Central memory CD4-positive, alpha-beta T cell (primary cell): ENCODE measurements at regions not wholly inside any gene's neighbourhood (a gene's known extent, or its start where the extent isn't known, plus 50 kb on each side); places are given as distances from the start of the nearest gene placed in this dataset.
"Not testable (repeated sequence)": the region's sequence is repeated elsewhere in the genome, so short reads cannot be mapped to it uniquely, and the experiment has no call there.

Experiments
- DNase-seq: peaks from one replicate; pipeline ENCODE4 v3.0.0; 2022

DNA sequence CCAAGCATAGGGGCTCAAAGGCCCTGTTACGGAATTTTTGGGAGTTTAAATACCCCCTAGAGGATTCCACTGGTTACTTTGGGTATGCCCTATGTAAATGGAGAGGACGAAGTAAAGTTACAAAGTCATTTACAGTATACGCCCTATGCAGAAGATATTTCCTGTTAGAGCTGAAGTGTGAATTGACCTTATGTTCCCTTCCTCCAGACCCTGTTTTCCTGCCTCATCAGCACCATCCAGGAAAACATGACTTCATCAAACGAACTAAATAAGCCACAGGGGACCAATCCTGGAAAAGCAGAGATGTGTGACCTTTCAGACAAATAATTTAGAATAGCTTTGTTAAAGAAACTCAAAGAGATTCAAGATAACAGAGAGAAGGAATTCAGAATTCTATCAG, 177.4 kb downstream of the SQOR start:
- DNase-seq: no peak

DNA sequence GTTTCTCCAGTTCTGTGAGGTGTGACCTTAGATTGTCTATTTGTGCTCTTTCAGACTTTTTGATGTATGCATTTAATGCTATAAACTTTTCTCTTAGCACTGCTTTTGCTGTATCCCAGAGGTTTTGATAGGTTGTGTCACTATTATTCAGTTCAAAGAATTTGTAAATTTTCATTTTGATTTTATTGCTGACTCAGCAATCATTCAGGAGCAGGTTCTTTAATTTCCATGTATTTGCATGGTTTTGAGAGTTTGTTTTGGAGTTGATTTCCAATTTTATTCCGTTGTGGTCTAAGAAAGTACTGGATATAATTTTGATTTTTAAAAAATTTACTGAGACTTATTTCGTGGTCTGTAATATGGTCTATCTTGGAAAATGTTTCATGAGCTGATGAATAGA, 182.7 kb downstream of the SQOR start:
- DNase-seq: not testable (repeated sequence)

DNA sequence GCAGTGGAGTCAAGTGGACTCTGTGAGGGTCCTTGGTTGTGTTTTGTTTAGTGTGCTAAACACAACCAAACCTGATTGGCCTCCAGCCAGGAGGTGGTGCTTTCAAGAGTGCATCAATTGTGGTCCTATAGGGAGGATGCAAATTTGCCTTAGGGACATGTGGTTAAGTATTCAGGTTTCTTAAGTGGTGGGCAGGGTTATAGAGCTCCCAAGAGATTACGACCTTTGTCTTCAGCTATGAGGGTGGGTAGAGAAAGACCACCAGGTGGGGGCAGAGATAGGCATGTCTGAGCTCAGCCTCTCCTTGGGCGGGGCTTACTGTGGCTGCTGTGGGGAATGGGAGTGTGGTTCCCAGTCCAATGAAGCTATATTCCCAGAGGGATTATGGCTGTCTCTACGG, 186.6 kb downstream of the SQOR start:
- DNase-seq: no peak

DNA sequence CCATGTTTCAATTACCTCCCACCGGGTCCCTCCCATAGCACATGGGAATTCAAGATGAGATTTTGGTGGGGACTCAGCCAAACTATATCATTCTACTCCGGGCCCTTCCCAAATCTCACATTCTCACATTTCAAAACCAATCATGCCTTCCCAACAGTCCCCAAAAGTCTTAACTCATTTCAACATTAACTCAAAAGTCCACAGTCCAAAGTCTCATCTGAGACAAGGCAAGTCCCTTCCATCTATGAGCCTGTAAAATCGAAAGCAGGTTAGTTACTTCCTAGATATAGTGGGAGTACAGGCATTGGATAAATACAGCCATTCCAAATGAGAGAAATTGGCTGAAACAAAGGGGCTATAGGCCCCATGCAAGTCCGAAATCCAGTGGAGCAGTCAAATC, 188.1 kb downstream of the SQOR start:
- DNase-seq: not testable (repeated sequence)

DNA sequence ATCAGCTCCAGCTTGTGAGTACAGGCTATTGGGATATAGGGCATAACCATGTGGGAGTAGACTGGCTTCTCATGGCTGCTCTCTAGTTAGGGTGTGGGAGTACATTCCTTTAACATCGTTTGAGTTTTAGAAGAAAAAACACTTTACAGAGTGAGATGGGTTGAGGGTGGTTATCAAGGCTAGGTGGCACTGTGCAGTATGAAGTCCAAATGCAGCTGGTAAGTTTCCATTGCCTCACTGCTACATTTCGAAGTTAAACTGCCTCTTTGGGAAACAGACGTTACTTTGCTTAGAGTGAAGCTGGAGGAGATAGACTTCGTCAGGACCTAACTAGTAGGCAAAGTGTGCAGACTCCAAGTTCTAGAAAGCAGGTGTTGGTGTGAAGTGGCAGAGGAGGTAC, 192.4 kb downstream of the SQOR start:
- DNase-seq: no peak

DNA sequence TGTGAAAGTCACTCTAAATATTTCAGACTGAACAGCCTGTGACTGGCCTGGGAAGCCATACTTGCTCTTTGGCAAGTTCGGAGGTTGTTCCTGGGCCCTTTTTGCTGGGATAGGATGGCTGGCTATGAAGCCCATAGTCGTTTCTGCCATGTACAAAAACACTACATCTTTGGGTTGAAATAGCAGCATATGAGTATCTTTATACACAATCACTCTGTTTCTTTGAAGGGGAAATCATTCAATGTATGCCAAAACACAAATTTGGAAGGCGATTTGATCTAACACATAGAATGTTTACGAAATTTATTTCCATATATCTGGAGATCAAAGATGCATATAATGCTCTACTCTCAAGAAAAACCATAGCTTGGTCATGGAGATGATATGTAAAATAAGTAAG, 192.9 kb downstream of the SQOR start:
- no peak for DNase-seq

DNA sequence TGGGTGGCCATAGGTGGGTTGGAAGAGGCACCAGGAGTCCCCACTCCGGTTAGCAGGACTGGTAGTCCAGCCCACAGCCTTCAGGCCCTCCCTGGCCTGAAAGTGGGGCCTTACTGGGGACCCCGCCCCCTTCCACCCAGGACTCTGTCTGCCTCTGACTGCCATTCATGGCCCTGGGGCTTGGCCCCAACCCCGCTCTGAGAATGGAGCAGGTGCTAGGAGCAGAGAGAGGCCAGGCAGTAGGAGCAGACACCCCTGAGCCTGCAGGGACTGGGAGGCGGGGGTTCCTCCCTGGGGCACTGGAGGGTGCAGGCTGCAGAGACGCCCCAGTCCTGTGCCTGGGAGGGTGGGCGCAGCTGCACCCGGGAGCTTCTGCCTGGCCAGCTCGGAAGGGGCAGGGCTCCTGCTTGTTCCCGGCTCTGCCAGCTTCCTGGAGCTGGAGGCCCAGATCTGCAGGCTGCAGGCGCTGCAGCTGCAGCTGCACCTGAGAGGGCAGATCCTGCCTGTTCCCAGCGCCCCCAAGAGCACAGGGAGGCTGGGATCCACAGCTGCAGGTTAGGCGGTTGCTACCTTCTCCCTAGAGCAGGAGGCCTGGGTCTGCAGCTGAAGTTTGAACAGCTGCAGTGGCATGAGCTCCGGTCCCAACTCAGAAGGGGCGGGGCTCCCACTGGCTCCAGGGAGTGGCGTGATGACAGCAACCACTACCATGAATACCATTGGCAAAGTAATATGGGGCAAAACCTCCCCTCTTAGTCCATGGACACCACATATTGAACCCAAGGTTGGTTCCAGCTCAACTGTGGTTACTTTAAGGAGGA, 194.7 kb downstream of the SQOR start:
- DNase-seq: no peak

DNA sequence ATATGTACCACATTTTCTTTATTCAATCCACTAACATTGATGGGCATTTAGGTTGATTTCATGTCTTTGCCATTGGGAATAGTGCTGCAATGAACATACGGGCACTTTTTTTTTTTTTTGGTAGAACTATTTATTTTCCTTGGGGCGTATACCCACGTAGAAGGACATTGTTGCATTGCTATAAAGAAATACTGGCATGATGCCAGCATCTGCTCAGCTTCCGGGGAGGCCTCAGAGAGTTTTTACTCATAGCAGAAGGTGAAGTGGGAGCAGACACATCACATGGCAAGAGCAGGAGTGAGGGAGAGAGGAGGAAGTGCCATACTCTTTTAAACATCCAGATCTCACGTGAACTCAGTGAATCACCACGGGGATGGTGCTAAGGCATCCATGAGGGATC, 197.0 kb downstream of the SQOR start:
- DNase-seq: no peak

DNA sequence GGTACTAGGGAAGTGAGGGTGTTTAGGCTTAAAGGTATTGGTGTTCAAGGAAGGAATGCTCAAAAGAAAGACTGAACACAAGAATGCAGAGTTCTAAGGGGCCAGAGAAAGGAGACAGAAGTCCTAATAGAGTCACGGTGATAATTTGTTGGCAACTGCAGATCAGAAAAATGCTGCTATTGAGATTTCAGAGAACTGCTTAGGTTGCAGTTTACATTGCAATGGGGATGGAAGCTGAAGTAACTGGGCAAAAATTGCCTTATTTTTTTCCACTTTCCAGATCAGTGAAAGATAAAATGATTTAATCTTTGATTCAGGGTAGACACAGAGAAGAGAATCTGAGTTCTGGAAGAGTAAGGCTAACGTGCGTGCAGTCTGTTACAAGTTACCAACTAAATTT, 199.8 kb downstream of the SQOR start:
- DNase-seq: no peak

DNA sequence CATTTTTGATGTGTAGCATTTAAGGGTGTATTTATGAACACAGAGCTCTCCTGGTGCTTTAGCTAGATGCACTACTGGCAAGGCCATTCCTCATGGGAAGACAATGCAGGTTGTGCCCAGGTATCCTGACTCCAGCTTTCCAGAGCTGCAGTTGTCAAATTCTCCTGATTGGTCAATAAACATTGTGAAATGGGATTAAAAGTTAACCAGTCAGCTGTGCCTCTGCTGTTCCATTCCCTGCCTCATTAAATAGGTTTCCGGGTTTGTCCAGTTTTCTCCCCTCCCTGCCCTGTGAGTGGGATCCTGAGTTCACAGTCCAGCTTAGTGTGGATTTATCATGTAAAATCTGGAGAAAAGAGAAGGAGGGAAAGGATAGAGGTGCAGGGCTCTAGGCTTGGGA, 207.3 kb downstream of the SQOR start:
- DNase-seq: no peak

DNA sequence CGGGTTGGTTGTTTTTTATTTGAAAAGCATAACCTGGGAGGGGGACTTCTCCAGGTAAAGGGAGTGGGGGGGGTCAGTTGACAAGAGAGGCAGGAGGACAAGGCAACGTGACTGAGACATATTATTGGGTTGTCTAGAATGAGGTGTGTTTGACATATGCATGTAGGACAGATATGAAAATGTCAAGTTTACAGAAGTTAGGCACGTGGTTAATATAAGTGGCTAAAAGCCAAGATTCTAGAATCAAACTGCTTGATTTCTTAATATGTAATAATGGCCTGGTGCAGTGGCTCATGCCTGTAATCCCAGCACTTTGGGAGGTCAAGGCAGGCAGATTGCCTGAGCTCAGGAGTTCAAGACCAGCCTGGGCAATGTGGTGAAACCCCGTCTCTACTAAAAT, 212.8 kb downstream of the SQOR start:
- DNase-seq: no peak

DNA sequence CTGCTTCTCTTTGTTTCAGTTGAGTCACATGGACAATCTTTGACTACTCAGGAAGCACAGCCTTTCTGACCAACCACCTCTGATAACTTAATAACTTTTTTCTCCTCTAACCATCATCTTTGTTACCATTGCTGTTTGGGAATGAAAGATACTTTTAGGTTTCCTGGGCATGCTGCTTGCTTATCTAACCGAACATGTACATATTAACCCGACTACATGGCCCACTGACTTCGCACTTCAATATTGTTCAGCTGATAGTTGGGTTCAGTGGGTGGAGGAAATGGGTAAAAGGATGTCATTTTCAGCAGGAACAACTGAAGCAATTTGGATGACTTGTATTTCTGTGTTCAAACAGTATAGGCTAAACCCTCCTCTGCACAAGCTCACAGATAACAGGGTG, 214.3 kb downstream of the SQOR start:
- no peak for DNase-seq

DNA sequence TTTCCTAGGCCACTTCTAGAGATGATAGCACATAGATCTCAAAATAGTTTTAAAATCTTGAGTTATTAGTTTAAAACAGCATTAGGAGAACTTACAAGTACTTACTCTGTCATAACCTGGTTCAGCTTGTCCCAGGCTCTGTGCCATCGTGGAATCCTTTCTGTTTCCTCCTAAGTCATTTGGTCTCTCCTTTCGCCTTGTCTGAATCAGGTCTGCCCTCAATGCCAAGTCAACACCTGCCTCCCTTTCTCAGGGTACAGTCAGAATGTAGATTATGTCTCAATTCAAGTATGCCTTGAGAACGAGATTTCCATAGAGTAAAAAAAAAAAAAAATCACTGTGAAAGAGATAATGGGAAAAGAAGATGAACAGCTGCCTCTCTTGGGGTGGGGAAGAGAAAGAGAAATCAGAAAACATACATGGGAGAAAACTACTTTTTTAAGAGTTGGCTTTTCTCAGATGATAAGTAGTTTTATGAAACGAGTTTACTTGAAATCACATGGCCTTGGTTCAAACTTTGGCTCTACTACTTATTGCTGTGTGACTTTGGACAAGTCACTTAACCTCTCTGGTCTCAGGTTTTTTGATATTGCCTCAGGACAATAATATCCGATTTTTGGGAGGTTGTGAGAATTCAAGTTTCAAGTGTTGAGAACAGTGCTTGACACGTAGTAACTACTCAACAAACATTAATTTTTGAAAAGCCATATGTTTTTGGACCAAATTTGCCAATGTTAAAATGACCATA, 219.8 kb downstream of the SQOR start:
- no peak for DNase-seq

DNA sequence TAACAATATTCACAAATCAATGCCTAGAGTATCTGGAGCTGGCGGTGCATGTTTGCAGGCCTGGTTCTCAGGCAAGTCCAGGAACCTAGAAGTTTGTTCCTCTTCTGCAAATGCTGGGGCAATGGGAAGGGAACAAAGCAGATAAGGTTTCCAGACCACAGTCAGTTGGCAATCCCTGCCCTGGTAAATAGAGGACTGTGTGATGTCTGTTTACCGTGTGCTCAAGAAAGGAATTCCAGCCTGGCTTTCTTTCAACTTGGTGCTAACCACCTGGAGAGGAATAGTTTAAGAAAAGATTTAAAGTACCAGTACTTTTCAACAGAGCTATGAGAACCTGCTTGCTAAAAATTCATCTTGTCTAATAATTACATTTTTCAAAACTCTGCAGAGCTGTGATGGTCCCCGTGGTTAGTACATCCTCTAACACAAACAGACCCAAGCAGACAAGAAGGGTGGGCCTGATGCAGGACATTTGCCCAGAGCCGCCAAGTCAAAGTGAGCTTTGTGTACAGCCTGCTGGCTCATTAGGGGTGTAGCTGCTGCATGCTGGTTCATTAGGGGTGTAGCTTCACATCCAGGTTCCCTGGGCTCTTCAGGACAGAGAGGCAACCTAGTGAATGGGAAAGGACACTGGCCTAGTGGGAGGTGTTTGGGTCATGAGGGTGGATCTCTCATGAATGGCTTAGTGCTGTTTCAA, 220.5 kb downstream of the SQOR start:
- no peak for DNase-seq

DNA sequence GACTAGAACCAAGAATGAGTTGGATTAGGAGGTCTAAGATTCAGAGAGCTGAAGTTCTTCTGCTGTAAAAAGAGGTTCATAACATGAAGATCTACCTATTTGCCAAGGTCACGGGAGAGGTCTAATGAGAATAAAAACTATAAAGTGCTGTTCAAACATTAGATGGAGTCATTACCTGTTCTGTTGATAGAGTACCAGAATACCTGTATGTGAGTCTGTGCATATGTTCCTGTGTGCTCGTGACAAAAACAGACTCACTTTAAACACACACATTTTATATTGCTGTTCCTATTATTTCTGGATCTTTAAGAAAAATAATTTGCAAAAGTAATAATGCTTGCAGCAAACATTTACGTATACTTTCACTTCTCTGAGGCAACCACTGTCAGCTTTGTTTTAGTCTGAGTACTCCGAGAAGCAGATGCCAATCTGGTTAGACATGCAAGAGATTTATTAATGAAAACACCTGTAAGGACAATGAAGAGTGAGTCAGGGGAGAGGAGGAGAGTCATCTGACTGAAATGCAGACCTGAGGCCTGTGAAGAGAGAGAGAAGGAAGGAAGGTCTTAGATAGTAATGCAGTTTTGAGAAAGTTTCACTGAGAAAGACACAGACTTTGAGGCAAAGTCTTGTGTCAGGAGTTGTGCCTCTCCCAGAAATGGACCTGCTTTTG, 221.2 kb downstream of the SQOR start:
- no peak for DNase-seq

DNA sequence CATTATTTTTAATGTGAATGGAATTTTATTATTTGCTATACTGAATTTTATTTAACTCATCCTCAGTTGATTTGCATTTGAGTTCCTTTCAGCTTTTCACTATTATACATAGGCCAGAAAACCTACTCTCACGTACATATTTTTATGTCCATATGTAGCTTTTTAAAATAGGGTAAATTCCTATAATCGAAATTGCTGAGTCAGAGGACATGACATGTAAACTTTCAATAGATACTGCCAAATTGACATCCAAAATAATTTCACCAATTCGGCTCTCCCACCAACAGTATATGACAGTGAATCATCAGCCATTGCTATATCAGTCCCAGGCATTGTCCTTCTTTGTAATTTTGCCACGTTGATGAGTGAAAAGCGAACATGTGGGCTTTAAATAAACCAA, 222.5 kb downstream of the SQOR start:
- DNase-seq: no peak

DNA sequence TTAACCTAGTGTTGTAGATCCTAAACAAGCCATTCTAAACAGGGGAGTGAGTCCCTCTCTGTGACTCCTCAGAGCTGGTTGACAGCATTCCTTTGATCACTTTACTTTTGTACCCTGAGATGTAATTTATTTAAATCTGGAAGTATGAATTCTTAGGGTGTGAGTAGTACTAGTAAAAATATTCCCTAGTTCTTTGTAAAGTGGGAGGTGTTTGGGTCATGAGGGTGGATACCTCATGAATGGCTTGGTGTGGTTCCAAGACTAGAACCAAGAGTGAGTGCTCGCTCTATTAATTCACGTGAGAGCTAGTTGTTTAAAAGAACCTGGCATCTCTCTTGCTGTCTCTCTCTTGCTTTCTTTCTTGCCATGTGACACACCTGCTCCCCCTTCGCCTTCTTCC, 223.7 kb downstream of the SQOR start:
- no peak for DNase-seq

DNA sequence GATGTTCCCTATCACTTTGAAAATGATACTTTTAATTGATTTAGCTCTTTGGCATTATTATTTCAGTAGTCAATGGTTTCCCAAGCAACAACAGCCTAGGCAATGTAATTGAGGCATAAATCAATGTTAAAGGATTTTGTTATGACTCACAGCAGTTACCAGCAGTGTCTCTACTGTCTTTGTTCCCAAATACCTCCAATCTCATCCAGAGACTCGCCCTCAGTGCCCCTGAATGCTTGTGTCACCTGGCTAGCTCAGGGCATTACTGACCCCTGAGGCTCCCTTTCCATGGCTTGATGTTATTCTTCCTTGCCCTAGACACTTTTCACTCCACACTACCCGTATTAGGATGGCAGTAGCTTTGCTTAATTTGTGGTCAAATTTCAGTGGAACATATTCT, 227.2 kb downstream of the SQOR start:
- no peak for DNase-seq

DNA sequence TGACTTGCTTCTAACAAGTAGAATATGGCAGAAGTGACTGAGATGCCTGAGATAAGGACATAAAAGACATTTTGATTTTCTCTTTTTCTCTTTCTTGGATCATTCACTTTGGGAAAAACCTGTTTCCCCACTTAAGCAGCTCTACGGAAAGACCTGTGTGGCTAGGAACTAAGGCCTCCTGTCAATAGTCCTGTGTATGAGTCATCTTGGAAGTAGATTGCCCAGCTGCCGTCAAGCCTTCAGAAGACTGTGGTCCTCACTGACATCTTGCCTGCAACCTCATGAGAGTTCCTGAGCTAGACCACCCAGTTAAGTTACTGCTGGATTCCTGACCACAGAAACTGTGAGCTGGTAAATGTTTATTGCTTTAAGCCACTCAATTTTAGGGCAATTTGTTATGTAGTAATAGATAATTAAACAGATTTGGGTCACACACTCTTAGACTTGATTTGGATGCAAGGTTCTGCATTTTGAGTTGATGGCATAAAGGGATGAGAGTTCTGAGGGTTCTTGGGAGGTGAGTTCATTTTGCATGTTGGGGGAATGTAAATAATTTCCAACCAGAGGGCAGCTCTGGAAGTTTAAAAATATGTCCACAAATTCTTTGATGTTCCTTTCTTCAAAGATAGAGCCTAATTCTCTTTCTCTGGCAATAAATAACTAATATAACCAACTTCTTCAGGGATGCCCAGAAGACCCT, 229.2 kb downstream of the SQOR start:
- no peak for DNase-seq

DNA sequence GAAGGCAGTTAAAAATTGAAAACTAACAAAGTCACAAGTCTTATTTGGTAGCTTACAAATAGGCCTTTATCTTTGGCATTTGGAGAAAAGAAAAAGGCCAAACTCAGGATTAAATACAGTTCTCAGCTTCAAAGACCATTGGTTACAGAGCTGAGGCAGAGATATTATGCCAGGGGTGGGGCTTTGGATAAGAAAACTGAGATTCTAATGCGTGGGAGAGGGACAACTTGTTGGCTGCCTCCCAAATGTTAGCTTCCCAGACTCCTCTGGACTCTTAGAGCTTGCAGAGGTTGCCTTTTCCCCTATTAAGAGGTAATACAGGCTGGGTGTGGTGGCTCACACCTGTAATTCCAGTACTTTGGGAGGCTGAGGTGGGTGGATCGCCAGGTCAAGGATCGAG, 231.8 kb downstream of the SQOR start:
- no peak for DNase-seq

DNA sequence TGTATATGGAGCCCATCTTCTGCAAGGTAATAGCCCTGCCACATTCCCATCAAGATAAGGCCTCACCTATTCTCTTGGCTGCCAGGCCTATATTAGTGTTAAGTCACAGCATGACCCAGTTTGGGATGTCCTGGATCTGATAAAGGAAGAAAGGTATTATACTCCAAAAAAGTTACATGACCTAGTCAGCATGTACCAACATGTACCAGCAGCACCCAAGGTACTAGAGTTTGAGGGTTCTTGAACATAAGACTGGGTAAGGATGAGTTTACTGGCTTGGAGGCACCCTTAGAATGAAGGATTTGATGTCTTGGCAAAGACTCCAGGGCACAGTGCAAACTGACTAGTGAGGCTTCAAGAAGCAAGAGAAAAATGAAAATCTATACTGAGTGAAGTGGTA, 232.5 kb downstream of the SQOR start:
- DNase-seq: no peak

DNA sequence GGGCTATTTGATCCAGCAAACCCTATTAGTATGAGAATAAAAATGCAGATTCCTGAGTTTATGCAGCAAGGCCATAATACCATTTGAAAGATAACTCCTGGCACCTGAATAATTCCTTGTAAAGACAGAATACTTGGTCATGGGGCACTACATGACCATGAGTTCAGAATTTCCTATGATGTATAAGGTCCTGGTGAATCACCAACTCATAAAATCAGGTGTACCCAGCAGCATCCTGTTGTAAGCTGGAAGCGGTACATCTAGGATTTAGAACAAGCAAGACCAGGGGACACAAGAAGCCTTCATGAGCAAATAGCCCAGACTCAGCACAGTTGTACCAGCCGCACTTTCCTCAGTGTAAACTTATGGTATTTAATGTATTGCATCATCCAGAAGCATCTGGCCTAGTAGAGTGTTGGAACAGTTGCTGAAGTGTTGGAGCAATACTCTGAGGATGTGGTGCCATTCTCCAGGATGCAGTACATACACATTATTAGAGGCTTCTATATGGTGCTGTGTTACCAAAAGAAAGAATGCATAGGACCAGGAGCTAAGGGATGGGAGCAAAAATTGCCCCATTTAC, 233.4 kb downstream of the SQOR start:
- no peak for DNase-seq
